Endothelial cell of umbilical vein (primary cell): ENCODE measurements at regions not wholly inside any gene's neighbourhood (a gene's known extent, or its start where the extent isn't known, plus 50 kb on each side); places are given as distances from the start of the nearest gene placed in this dataset.

Experiments
- BruUV-seq: library from RNA; stranded (reverse); fragments of 400-500 nt; replicated peaks from 2 replicates; lab custom pipeline; 2021; lab: Mats Ljungman, UMichigan
- CTCF ChIA-PET: fragments of 300-600, 350-600 bp; sonication (Branson Sonifier 250); formaldehyde crosslinking; loops from one replicate; lab custom pipeline; 2021; ENCODE audit warnings: antibody characterized with exemption, inconsistent platforms; lab: Charles Lee
- POLR2A ChIA-PET: fragments of 300-600, 350-600 bp; sonication (Branson Sonifier 250); formaldehyde crosslinking; loops from one replicate; lab custom pipeline; 2021; ENCODE audit warnings: antibody characterized with exemption, inconsistent platforms; lab: Charles Lee
- DNase-seq: peaks from one replicate; pipeline ENCODE4 v3.0.0-alpha.2; 2011; ENCODE audit warnings: low read depth, low spot score
- FAIRE-seq: peaks from 2 replicates; lab custom pipeline; 2011; peaks lifted over from hg19 to GRCh38; lab: Jason Lieb, UNC
- H2AFZ ChIP-seq: 2 replicates; pipeline ENCODE4 v1.6.0; 2012; ENCODE audit warnings: low read depth, low read length, control low read depth, inconsistent platforms
- H3K27ac ChIP-seq: 2 replicates; pipeline ENCODE4 v1.5.1; 2011; ENCODE audit warnings: low read depth, mild to moderate bottlenecking, control low read depth, low read length, moderate library complexity; ENCODE audit not compliant: insufficient read depth
- H3K27me3 ChIP-seq, 2 experiments: 2 replicates each; pipeline versions ENCODE4 v1.6.0 to v1.6.1; 2011; ENCODE audit warnings: low read length in 2 of 2, mixed read lengths in 1 of 2; ENCODE audit not compliant: control insufficient read depth in 2 of 2, insufficient read depth in 2 of 2
- H3K36me3 ChIP-seq, 2 experiments: 2 replicates in 1 of 2; 3 replicates in 1 of 2; pipeline ENCODE4 v1.5.1; 2011; ENCODE audit warnings: low read length in 2 of 2, mild to moderate bottlenecking in 1 of 2, moderate library complexity in 1 of 2; ENCODE audit not compliant: control insufficient read depth in 2 of 2, insufficient read depth in 2 of 2; ENCODE audit errors: extremely low read depth in 1 of 2
- H3K4me1 ChIP-seq: 3 replicates; pipeline ENCODE4 v1.5.1; 2011; ENCODE audit warnings: mild to moderate bottlenecking, low read length; ENCODE audit not compliant: control insufficient read depth, insufficient read depth; ENCODE audit errors: extremely low read depth
- H3K4me2 ChIP-seq: 2 replicates; pipeline ENCODE4 v1.6.1; 2011; ENCODE audit warnings: low read length, control low read depth, mixed read lengths; ENCODE audit not compliant: insufficient read depth
- H3K4me3 ChIP-seq, 3 experiments: fragments of 200-600 bp in 1 of 3; sonication (generic), shearing (Covaris generic) in 1 of 3; replicated peaks in 1 of 3; 2 replicates each; pipeline ENCODE4 v1.5.1; 2011 to 2016; ENCODE audit warnings: control low read depth in 3 of 3, low read length in 3 of 3, mild to moderate bottlenecking in 2 of 3, inconsistent platforms in 1 of 3, low read depth in 1 of 3, moderate library complexity in 1 of 3; ENCODE audit not compliant: insufficient read depth in 1 of 3
- H3K79me2 ChIP-seq: 2 replicates; pipeline ENCODE4 v1.6.0; 2012; ENCODE audit warnings: low read length, inconsistent platforms; ENCODE audit not compliant: control insufficient read depth, insufficient read depth
- H3K9ac ChIP-seq: replicated peaks from 2 replicates; pipeline ENCODE3; 2011; ENCODE audit warnings: low read length, control low read depth; ENCODE audit not compliant: insufficient read depth; ENCODE audit errors: extremely low read depth
- H3K9me1 ChIP-seq: replicated peaks from 3 replicates; pipeline ENCODE4 v1.6.0; 2011; ENCODE audit warnings: mild to moderate bottlenecking, low read length; ENCODE audit not compliant: control insufficient read depth, insufficient read depth; ENCODE audit errors: extremely low read depth
- H3K9me3 ChIP-seq: replicated peaks from 2 replicates; pipeline ENCODE4 v1.5.1; 2012; ENCODE audit warnings: low read length, inconsistent platforms; ENCODE audit not compliant: control insufficient read depth, insufficient read depth
- H4K20me1 ChIP-seq: replicated peaks from 2 replicates; pipeline ENCODE3; 2011; ENCODE audit warnings: mild to moderate bottlenecking, low read length; ENCODE audit not compliant: control insufficient read depth, insufficient read depth; ENCODE audit errors: extremely low read depth
- EZH2 ChIP-seq: IDR thresholded peaks from 2 replicates; pipeline ENCODE4 v1.6.1; 2012; ENCODE audit warnings: borderline replicate concordance, low read depth, mild to moderate bottlenecking, moderate library complexity, low read length, inconsistent platforms; ENCODE audit not compliant: severe bottlenecking
- FOS ChIP-seq: IDR thresholded peaks from 2 replicates; pipeline ENCODE4 v1.6.1; 2011; ENCODE audit warnings: mild to moderate bottlenecking, low read length, moderate library complexity, borderline replicate concordance; ENCODE audit not compliant: insufficient read depth
- GATA2 ChIP-seq: IDR thresholded peaks from 2 replicates; pipeline ENCODE4 v1.7.0; 2011; ENCODE audit warnings: low read depth, mild to moderate bottlenecking, moderate library complexity, mixed read lengths, low read length; ENCODE audit not compliant: insufficient read length, insufficient read depth
- JUN ChIP-seq: IDR thresholded peaks from 2 replicates; pipeline ENCODE4 v1.6.1; 2011; ENCODE audit warnings: borderline replicate concordance, low read depth; ENCODE audit not compliant: insufficient read length, insufficient read depth
- MYC ChIP-seq: IDR thresholded peaks from one replicate; pipeline ENCODE4 v1.6.1; 2011; ENCODE audit warnings: mild to moderate bottlenecking, low read depth, low read length
- POLR2A ChIP-seq: IDR thresholded peaks from 2 replicates; pipeline ENCODE4 v1.6.1; 2012; ENCODE audit warnings: low read depth, mild to moderate bottlenecking, control low read depth, low read length
- POLR2AphosphoS5 ChIP-seq: IDR thresholded peaks from 2 replicates; pipeline ENCODE4 v1.6.1; 2012; ENCODE audit warnings: low read depth, mild to moderate bottlenecking, control low read depth, low read length, moderate library complexity; ENCODE audit not compliant: insufficient read depth
- dilution Hi-C: fragments of 300-500 bp; cut with MboI; formaldehyde crosslinking; loops from one replicate; pipeline ENCODE4 v1.15.0; 2019; ENCODE audit warnings: low sequenced_read_pairs; ENCODE audit not compliant: extremely low pct_ligation_motif_present
- intact Hi-C: fragments of 100-400 bp; cut with micrococcal nuclease; formaldehyde crosslinking; loops from one replicate; pipeline ENCODE4 v1.10.0; 2022
- TF ChIP-seq, protein P1 (sequence below): IDR thresholded peaks from 2 replicates; pipeline ENCODE4 v1.6.1; 2011; ENCODE audit not compliant: insufficient read depth, insufficient read length
- TF ChIP-seq, protein P2 (sequence below), 2 donors: IDR thresholded peaks; 1 replicate in 1 of 2; 2 replicates in 1 of 2; pipeline ENCODE4 v1.5.1; 2011; ENCODE audit warnings: low read length in 2 of 2, mild to moderate bottlenecking in 2 of 2, moderate library complexity in 2 of 2, control low read depth in 1 of 2, inconsistent platforms in 1 of 2, low read depth in 1 of 2; ENCODE audit not compliant: insufficient read depth in 1 of 2; ENCODE audit errors: extremely low read depth in 1 of 2

DNA sequence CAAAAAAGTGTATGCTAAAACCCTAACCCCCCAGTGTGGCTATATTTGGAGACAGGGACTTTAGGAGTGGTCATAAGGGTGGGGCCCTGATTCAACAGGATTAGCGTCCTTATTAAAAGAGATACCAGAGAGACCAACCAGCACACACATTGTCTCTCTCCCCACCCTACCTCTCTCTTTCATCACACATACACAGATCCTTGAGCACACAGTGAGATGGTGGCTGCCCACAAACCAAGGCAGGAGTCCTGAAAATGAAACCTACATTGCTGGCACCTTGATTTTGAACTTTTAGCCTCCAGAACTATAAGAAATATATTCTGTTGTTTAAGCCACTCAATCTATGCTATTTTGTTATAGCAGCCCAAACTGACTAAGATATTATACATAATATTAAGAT is 224.2 kb downstream of the KDR start:
- ChIA-PET CTCF (no interaction called here), POLR2A (no interaction called here)
- H3K9ac ChIP-seq: no peak overlapping the region

More for the DNA sequence above, 224.2 kb downstream of the KDR start:
- Histone ChIP-seq H3K9me3 (no peaks in the 10 kb centered on the region), H3K9me1 (no peaks in the 10 kb centered on the region), H3K27ac (no peak overlapping the region), H2AFZ (no peak overlapping the region), H3K79me2 (no peaks in the 10 kb centered on the region), H3K36me3 (no peaks in the 10 kb centered on the region), H3K27me3 (peaks cover 12 to 13% of the 10 kb centered on the region in 2 experiments), H4K20me1 (no peaks in the 10 kb centered on the region), H3K4me2 (no peak overlapping the region), H3K4me3 (no peak overlapping the region), H3K4me1 (no peaks in the 10 kb centered on the region)
- no peak for DNase-seq
- dilution Hi-C loops (no loop called here), intact Hi-C loops (no loop called here)
- BruUV-seq: no TSS peak
- TF ChIP-seq EZH2: no peak
- TF ChIP-seq MYC: no peak
- TF ChIP-seq, protein P1, sequence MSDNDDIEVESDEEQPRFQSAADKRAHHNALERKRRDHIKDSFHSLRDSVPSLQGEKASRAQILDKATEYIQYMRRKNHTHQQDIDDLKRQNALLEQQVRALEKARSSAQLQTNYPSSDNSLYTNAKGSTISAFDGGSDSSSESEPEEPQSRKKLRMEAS: no peak
- no peak for TF ChIP-seq POLR2A
- no peak for TF ChIP-seq POLR2AphosphoS5
- no peak for TF ChIP-seq GATA2
- TF ChIP-seq JUN: no peak
- no peak for TF ChIP-seq FOS
- TF ChIP-seq, protein P2, sequence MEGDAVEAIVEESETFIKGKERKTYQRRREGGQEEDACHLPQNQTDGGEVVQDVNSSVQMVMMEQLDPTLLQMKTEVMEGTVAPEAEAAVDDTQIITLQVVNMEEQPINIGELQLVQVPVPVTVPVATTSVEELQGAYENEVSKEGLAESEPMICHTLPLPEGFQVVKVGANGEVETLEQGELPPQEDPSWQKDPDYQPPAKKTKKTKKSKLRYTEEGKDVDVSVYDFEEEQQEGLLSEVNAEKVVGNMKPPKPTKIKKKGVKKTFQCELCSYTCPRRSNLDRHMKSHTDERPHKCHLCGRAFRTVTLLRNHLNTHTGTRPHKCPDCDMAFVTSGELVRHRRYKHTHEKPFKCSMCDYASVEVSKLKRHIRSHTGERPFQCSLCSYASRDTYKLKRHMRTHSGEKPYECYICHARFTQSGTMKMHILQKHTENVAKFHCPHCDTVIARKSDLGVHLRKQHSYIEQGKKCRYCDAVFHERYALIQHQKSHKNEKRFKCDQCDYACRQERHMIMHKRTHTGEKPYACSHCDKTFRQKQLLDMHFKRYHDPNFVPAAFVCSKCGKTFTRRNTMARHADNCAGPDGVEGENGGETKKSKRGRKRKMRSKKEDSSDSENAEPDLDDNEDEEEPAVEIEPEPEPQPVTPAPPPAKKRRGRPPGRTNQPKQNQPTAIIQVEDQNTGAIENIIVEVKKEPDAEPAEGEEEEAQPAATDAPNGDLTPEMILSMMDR (IDR thresholded peaks at IDR 0.05; ENCODE audit: extremely low read depth in 1 of 2, insufficient read depth in 1 of 2, low read depth in 1 of 2, low read length in 2 of 2): no peak
- FAIRE-seq: no peak
